GM21529 (cell line): ENCODE measurements at regions not wholly inside any gene's neighbourhood (a gene's known extent, or its start where the extent isn't known, plus 50 kb on each side); places are given as distances from the start of the nearest gene placed in this dataset.

Experiments used
- ATAC-seq: cut with Tn5 transposase; IDR thresholded peaks from one replicate; pipeline ENCODE4 v1.9.1; 2021; ENCODE audit not compliant: unreplicated experiment

- no peak for ATAC-seq
Measured at GRCh38 chr3:59107856-59108815, 58.3 kb upstream of the CFAP20DC start.

- ATAC-seq = no peak
Measured at GRCh38 chr3:59106085-59106648, 56.3 kb upstream of the CFAP20DC start.

GRCh38 chr3:59103552-59103951, 53.7 kb upstream of the CFAP20DC start:
- no peak for ATAC-seq

- ATAC-seq = no peak
Measured at GRCh38 chr3:59101231-59101736, 51.5 kb upstream of the CFAP20DC start.
